Heart left ventricle (tissue), 13 donors: ENCODE measurements at regions not wholly inside any gene's neighbourhood (a gene's known extent, or its start where the extent isn't known, plus 50 kb on each side); places are given as distances from the start of the nearest gene placed in this dataset.

Source experiments
- CTCF ChIP-seq, 12 donors: fragments of 200-600 bp; sonication (generic) in 4 of 12; IDR thresholded peaks; one replicate each; pipeline versions ENCODE4 v1.5.0 to v1.8.0; 2018 to 2022; ENCODE audit warnings: antibody characterized with exemption in 12 of 12, mild to moderate bottlenecking in 5 of 12
- POLR2A ChIP-seq, 2 donors: fragments of 450-650 bp; IDR thresholded peaks; one replicate each; pipeline ENCODE4 v1.6.1; 2017; ENCODE audit warnings: antibody characterized with exemption in 2 of 2, mild to moderate bottlenecking in 2 of 2, moderate library complexity in 2 of 2
- donor health status: ischemic (EF 13 %, LVEDD 7.1; RV severe dilation, severe dysfunction).
- donor health status: DM: no; HTN: yes; CAD: no.
- donor health status: DM: no; HTN: no; CAD: no.
- donor health status: ischemic (EF 25% LVEDD 6.9; RV normal size, moderate dysfunction).
- donor health status: ischemic (EF 25% LVEDD 5.7; RV mildly dilated, moderate dysfunction).
- donor health status: ischemic (EF 35%, LVEDD 5.7; RV mildly dilated, moderate dysfunction).
- donor health status: nonischemic (EF 11% LVEDD 7.7; RV severe dilation, severe dysfunction).
- donor health status: DM: yes; HTN: yes; CAD: no.
- donor health status: PGD.
- donor health status: ischemic (EF 29% LVEDD 5.4; RV normal size, mild dysfunction).
- donor health status: nonischemic (EF 23%, LVEDD 6.1; RV moderate dilation, normal function).

DNA sequence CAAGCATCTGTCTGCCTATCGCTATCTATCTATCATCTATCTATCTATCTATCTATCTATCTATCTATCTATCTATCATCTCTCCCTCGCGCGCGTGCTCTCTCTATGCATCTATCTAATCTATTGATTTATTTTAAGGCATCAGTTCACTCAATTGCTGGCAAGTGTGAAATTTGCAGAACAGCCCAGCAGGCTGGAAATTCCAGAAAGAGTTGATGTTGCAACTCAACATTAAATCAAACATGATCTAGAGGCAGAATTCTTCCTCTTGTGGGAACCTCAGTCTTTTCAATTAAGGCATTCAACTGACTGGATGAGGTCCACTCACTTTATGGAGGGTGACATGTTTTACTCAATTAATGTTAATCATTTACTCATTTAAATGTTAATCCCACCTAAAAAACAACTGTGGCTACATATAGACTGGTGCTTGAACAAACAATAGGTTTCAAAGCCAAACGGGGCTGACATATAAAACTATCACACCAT is 1210.8 kb downstream of the GALC start:
- TF ChIP-seq CTCF (IDR thresholded peaks at IDR 0.05), result no peak
- TF ChIP-seq POLR2A (IDR thresholded peaks at IDR 0.05), result no peak
